NCI-H1436 treated with DMSO at 0.1 percent for 48 hours (cell line): ENCODE measurements at regions not wholly inside any gene's neighbourhood (a gene's known extent, or its start where the extent isn't known, plus 50 kb on each side); places are given as distances from the start of the nearest gene placed in this dataset.

Experiments used
- DNase-seq: peaks from one replicate; lab custom pipeline; 2025; lab: John Stamatoyannopoulos, UW

- no peak for DNase-seq
Measured at GRCh38 chr10:128469515-128469914, 343.3 kb upstream of the MKI67 start.

GRCh38 chr10:128470321-128470965 is 344.2 kb upstream of the MKI67 start:
- no peak for DNase-seq

- no peak for DNase-seq
Measured at GRCh38 chr10:128471151-128471550, 344.9 kb upstream of the MKI67 start.

- no peak for DNase-seq
Measured at GRCh38 chr10:128472196-128472595, 346.0 kb upstream of the MKI67 start.

- DNase-seq, result no peak
Measured at GRCh38 chr10:128473396-128473795, 347.2 kb upstream of the MKI67 start.

- DNase-seq, result no peak
Measured at GRCh38 chr10:128473911-128474310, 347.7 kb upstream of the MKI67 start.

GRCh38 chr10:128474571-128474970 is 348.3 kb upstream of the MKI67 start:
- no peak for DNase-seq

GRCh38 chr10:128475686-128476367 is 349.6 kb upstream of the MKI67 start:
- DNase-seq, result no peak

GRCh38 chr10:128476368-128476725 is 350.1 kb upstream of the MKI67 start:
- no peak for DNase-seq

- no peak for DNase-seq
Measured at GRCh38 chr10:128476845-128477244, 350.6 kb upstream of the MKI67 start.

GRCh38 chr10:128480601-128481000 is 354.4 kb upstream of the MKI67 start:
- DNase-seq, result no peak

GRCh38 chr10:128481152-128481840 is 355.1 kb upstream of the MKI67 start:
- peak; percentile 96 for DNase-seq

- no peak for DNase-seq
Measured at GRCh38 chr10:128482052-128482451, 355.8 kb upstream of the MKI67 start.

- no peak for DNase-seq
Measured at GRCh38 chr10:128483216-128483615, 357.0 kb upstream of the MKI67 start.

- DNase-seq, result no peak
Measured at GRCh38 chr10:128484041-128484440, 357.8 kb upstream of the MKI67 start.

GRCh38 chr10:128485701-128486235 is 359.5 kb upstream of the MKI67 start:
- no peak for DNase-seq

- DNase-seq, result no peak
Measured at GRCh38 chr10:128487517-128487916, 361.3 kb upstream of the MKI67 start.

GRCh38 chr10:128489324-128490247 is 363.4 kb upstream of the MKI67 start:
- no peak for DNase-seq

GRCh38 chr10:128491686-128492085 is 365.5 kb upstream of the MKI67 start:
- DNase-seq, result no peak

GRCh38 chr10:128493811-128494210 is 367.6 kb upstream of the MKI67 start:
- no peak for DNase-seq

- no peak for DNase-seq
Measured at GRCh38 chr10:128494665-128495064, 368.4 kb upstream of the MKI67 start.
